Keratinocyte (primary cell): ENCODE measurements at regions not wholly inside any gene's neighbourhood (a gene's known extent, or its start where the extent isn't known, plus 50 kb on each side); places are given as distances from the start of the nearest gene placed in this dataset.

ENCODE experiments used
- DNase-seq: peaks from one replicate; pipeline ENCODE4 v3.0.0-alpha.2; 2011; ENCODE audit warnings: low read depth, missing footprints, low spot score
- FAIRE-seq: peaks from 2 replicates; lab custom pipeline; 2011; peaks lifted over from hg19 to GRCh38; lab: Jason Lieb, UNC
- H2AFZ ChIP-seq: 2 replicates; pipeline ENCODE4 v1.6.0; 2012; ENCODE audit warnings: low read length, control low read depth, inconsistent platforms; ENCODE audit not compliant: control insufficient read depth
- H3K27ac ChIP-seq: 2 replicates; pipeline ENCODE4 v1.5.1; 2011; ENCODE audit warnings: low read length; ENCODE audit not compliant: control insufficient read depth, insufficient read depth
- H3K27me3 ChIP-seq: 3 replicates; pipeline ENCODE4 v1.6.0; 2011; ENCODE audit warnings: low read length; ENCODE audit not compliant: control insufficient read depth, insufficient read depth; ENCODE audit errors: extremely low read depth
- H3K36me3 ChIP-seq, 2 experiments: 2 replicates in 1 of 2; 3 replicates in 1 of 2; pipeline ENCODE4 v1.5.1; 2011; ENCODE audit warnings: low read length in 2 of 2, mild to moderate bottlenecking in 1 of 2; ENCODE audit not compliant: control insufficient read depth in 2 of 2, insufficient read depth in 2 of 2; ENCODE audit errors: extremely low read depth in 1 of 2
- H3K4me1 ChIP-seq: 3 replicates; pipeline ENCODE4 v1.5.1; 2011; ENCODE audit warnings: low read length; ENCODE audit not compliant: control insufficient read depth, insufficient read depth; ENCODE audit errors: extremely low read depth
- H3K4me2 ChIP-seq: 3 replicates; pipeline ENCODE4 v1.6.0; 2011; ENCODE audit warnings: low read depth, low read length; ENCODE audit not compliant: control insufficient read depth, insufficient read depth; ENCODE audit errors: extremely low read depth
- H3K4me3 ChIP-seq, 3 experiments: fragments of 200-600 bp in 1 of 3; sonication (generic) in 1 of 3; 2 replicates in 2 of 3; 3 replicates in 1 of 3; pipeline ENCODE4 v1.5.1; 2011 to 2016; ENCODE audit warnings: low read length in 3 of 3, mild to moderate bottlenecking in 3 of 3, control low read depth in 2 of 3, inconsistent platforms in 1 of 3, low read depth in 1 of 3, mixed read lengths in 1 of 3, mixed run types in 1 of 3, moderate library complexity in 1 of 3; ENCODE audit not compliant: control insufficient read depth in 2 of 3, insufficient read depth in 2 of 3; ENCODE audit errors: extremely low read depth in 1 of 3
- H3K79me2 ChIP-seq: 2 replicates; pipeline ENCODE4 v1.6.0; 2012; ENCODE audit warnings: low read length; ENCODE audit not compliant: control insufficient read depth, insufficient read depth
- H3K9ac ChIP-seq: 3 replicates; pipeline ENCODE4 v1.6.0; 2011; ENCODE audit warnings: low read length; ENCODE audit not compliant: control insufficient read depth, insufficient read depth; ENCODE audit errors: extremely low read depth
- H3K9me1 ChIP-seq: 3 replicates; pipeline ENCODE4 v1.6.0; 2011; ENCODE audit warnings: low read length; ENCODE audit not compliant: control insufficient read depth, insufficient read depth; ENCODE audit errors: extremely low read depth
- H3K9me3 ChIP-seq: 2 replicates; pipeline ENCODE4 v1.5.1; 2012; ENCODE audit warnings: low read depth, low read length; ENCODE audit not compliant: control insufficient read depth
- H4K20me1 ChIP-seq: 3 replicates; pipeline ENCODE4 v1.6.0; 2011; ENCODE audit warnings: low read length; ENCODE audit not compliant: control insufficient read depth, insufficient read depth; ENCODE audit errors: extremely low read depth
- EZH2 ChIP-seq: IDR thresholded peaks from one replicate; pipeline ENCODE4 v1.6.1; 2012; ENCODE audit warnings: inconsistent platforms, mild to moderate bottlenecking, low read length, moderate library complexity
- dilution Hi-C: fragments of 300-500 bp; cut with MboI; formaldehyde crosslinking; loops from one replicate; pipeline ENCODE4 v1.7.0; 2020; ENCODE audit warnings: low sequenced_read_pairs; ENCODE audit not compliant: extremely low pct_ligation_motif_present
- TF ChIP-seq, protein P1 (sequence below), 3 experiments: IDR thresholded peaks in 1 of 3; conservative IDR thresholded peaks in 1 of 3; optimal IDR thresholded peaks in 1 of 3; 2 replicates in 2 of 3; 3 replicates in 1 of 3; pipeline versions ENCODE3 to v1.5.1; 2011; ENCODE audit warnings: low read length in 3 of 3, mild to moderate bottlenecking in 3 of 3, moderate library complexity in 2 of 3, control low read depth in 1 of 3, inconsistent platforms in 1 of 3; ENCODE audit not compliant: insufficient read depth in 2 of 3; ENCODE audit errors: extremely low read depth in 1 of 3

GRCh38 chr12:125239563-125239962 lies 174.3 kb downstream of the AACS start:
- no peaks in the 10 kb centered on the region for H4K20me1 ChIP-seq
- no peaks in the 10 kb centered on the region for H3K36me3 ChIP-seq
- H3K27me3 ChIP-seq: no peaks in the 10 kb centered on the region
- H3K4me2 ChIP-seq: no peak overlapping the region
- H3K9me1 ChIP-seq: no peaks in the 10 kb centered on the region
- no peak overlapping the region for H3K9ac ChIP-seq
- no peak overlapping the region for H2AFZ ChIP-seq
- H3K27ac ChIP-seq: no peak overlapping the region
- H3K4me3 ChIP-seq: no peak overlapping the region
- H3K79me2 ChIP-seq: no peaks in the 10 kb centered on the region
- FAIRE-seq (no peak), DNase-seq (no peak)
- TF ChIP-seq, protein P1, sequence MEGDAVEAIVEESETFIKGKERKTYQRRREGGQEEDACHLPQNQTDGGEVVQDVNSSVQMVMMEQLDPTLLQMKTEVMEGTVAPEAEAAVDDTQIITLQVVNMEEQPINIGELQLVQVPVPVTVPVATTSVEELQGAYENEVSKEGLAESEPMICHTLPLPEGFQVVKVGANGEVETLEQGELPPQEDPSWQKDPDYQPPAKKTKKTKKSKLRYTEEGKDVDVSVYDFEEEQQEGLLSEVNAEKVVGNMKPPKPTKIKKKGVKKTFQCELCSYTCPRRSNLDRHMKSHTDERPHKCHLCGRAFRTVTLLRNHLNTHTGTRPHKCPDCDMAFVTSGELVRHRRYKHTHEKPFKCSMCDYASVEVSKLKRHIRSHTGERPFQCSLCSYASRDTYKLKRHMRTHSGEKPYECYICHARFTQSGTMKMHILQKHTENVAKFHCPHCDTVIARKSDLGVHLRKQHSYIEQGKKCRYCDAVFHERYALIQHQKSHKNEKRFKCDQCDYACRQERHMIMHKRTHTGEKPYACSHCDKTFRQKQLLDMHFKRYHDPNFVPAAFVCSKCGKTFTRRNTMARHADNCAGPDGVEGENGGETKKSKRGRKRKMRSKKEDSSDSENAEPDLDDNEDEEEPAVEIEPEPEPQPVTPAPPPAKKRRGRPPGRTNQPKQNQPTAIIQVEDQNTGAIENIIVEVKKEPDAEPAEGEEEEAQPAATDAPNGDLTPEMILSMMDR (optimal IDR thresholded peaks at IDR 0.05 in 1 of 3, IDR thresholded peaks at IDR 0.05 in 1 of 3, conservative IDR thresholded peaks at IDR 0.05 in 1 of 3; ENCODE audit: extremely low read depth in 1 of 3, insufficient read depth in 2 of 3, low read length in 3 of 3): no peak
- TF ChIP-seq EZH2: no peak
- dilution Hi-C loops: no loop called here
- no peaks in the 10 kb centered on the region for H3K4me1 ChIP-seq
- H3K9me3 ChIP-seq: no peaks in the 10 kb centered on the region

GRCh38 chr12:125240717-125241116 lies 175.5 kb downstream of the AACS start:
- H3K9me1 ChIP-seq: no peaks in the 10 kb centered on the region
- no peak for TF ChIP-seq EZH2
- TF ChIP-seq, protein P1 (optimal IDR thresholded peaks at IDR 0.05 in 1 of 3, IDR thresholded peaks at IDR 0.05 in 1 of 3, conservative IDR thresholded peaks at IDR 0.05 in 1 of 3; ENCODE audit: extremely low read depth in 1 of 3, insufficient read depth in 2 of 3, low read length in 3 of 3): no peak
- H4K20me1 ChIP-seq: no peaks in the 10 kb centered on the region
- DNase-seq (no peak), FAIRE-seq (no peak)
- no peaks in the 10 kb centered on the region for H3K79me2 ChIP-seq
- dilution Hi-C loops: no loop called here
- H3K36me3 ChIP-seq: no peaks in the 10 kb centered on the region
- H3K9ac ChIP-seq: no peak overlapping the region
- no peak overlapping the region for H3K27ac ChIP-seq
- no peak overlapping the region for H3K4me3 ChIP-seq
- H2AFZ ChIP-seq: no peak overlapping the region
- H3K4me1 ChIP-seq: no peaks in the 10 kb centered on the region
- H3K27me3 ChIP-seq: no peaks in the 10 kb centered on the region
- no peak overlapping the region for H3K4me2 ChIP-seq
- H3K9me3 ChIP-seq: no peaks in the 10 kb centered on the region
